HepG2 (cell line): ENCODE measurements at regions not wholly inside any gene's neighbourhood (a gene's known extent, or its start where the extent isn't known, plus 50 kb on each side); places are given as distances from the start of the nearest gene placed in this dataset.

Experiments
- AKAP8 ChIP-seq: sonication (generic); formaldehyde crosslinking; IDR thresholded peaks from 2 replicates; pipeline ENCODE4 v1.5.1; 2020; ENCODE audit warnings: mild to moderate bottlenecking, missing genetic modification reagents
- CERS6 ChIP-seq: sonication (generic); formaldehyde crosslinking; IDR thresholded peaks from 2 replicates; pipeline ENCODE4 v1.5.0; 2020; ENCODE audit warnings: missing genetic modification reagents
- DMTF1 ChIP-seq: sonication (generic); formaldehyde crosslinking; IDR thresholded peaks from 2 replicates; pipeline ENCODE4 v1.4.0; 2020; ENCODE audit warnings: mild to moderate bottlenecking, missing genetic modification reagents
- GLI4 ChIP-seq: sonication (generic); formaldehyde crosslinking; IDR thresholded peaks from 2 replicates; pipeline ENCODE4 v1.5.1; 2020; ENCODE audit warnings: missing genetic modification reagents, mild to moderate bottlenecking, moderate library complexity, borderline replicate concordance
- HES4 ChIP-seq: sonication (generic); formaldehyde crosslinking; IDR thresholded peaks from 2 replicates; pipeline ENCODE4 v1.9.0; 2021; ENCODE audit warnings: mild to moderate bottlenecking, missing genetic modification reagents, borderline replicate concordance
- HMGXB4 ChIP-seq, 2 experiments: sonication (generic) in 1 of 2; formaldehyde crosslinking in 1 of 2; IDR thresholded peaks; 2 replicates each; pipeline versions ENCODE4 v1.4.0 to v1.6.1; 2018 to 2020; ENCODE audit warnings: missing genetic modification reagents in 2 of 2, borderline replicate concordance in 1 of 2, low read depth in 1 of 2, mild to moderate bottlenecking in 1 of 2, missing biosample characterization in 1 of 2
- JUNB ChIP-seq: sonication (generic); formaldehyde crosslinking; IDR thresholded peaks from 2 replicates; pipeline ENCODE4 v1.8.0; 2022; ENCODE audit warnings: missing genetic modification reagents, mild to moderate bottlenecking, borderline replicate concordance
- MTF1 ChIP-seq: sonication (generic); formaldehyde crosslinking; IDR thresholded peaks from 2 replicates; pipeline ENCODE4 v1.5.0; 2020; ENCODE audit warnings: missing genetic modification reagents
- NFE2L2 ChIP-seq: fragments of 150-350 bp; IDR thresholded peaks from 2 replicates; pipeline ENCODE4 v1.6.1; 2014; ENCODE audit warnings: low read length
- NFYC ChIP-seq: IDR thresholded peaks from 2 replicates; pipeline ENCODE4 v1.6.1; 2016; ENCODE audit warnings: missing genetic modification reagents, missing compliant biosample characterization
- PCBP2 ChIP-seq: fragments of 200-400 bp; formaldehyde crosslinking; optimal IDR thresholded peaks from 2 replicates; pipeline ENCODE3; 2018; ENCODE audit warnings: low read length, low read depth; ENCODE audit not compliant: poor library complexity, severe bottlenecking
- POLR2G ChIP-seq: fragments of 200-400 bp; formaldehyde crosslinking; IDR thresholded peaks from 2 replicates; pipeline ENCODE4 v1.6.1; 2018; ENCODE audit warnings: mild to moderate bottlenecking, low read depth, low read length, moderate library complexity
- RORA ChIP-seq: sonication (generic); formaldehyde crosslinking; IDR thresholded peaks from 2 replicates; pipeline ENCODE4 v1.5.0; 2020; ENCODE audit warnings: mild to moderate bottlenecking, missing genetic modification reagents, moderate library complexity
- SALL2 ChIP-seq: sonication (generic); formaldehyde crosslinking; IDR thresholded peaks from 2 replicates; pipeline ENCODE4 v1.8.1; 2023; ENCODE audit warnings: mild to moderate bottlenecking, missing genetic modification reagents, inconsistent platforms
- SNAPC5 ChIP-seq: sonication (generic); formaldehyde crosslinking; IDR thresholded peaks from 2 replicates; pipeline ENCODE4 v1.8.1; 2023; ENCODE audit warnings: mild to moderate bottlenecking, missing genetic modification reagents, borderline replicate concordance
- TCF7L2 ChIP-seq: IDR thresholded peaks from 2 replicates; pipeline ENCODE4 v1.6.1; 2011; ENCODE audit warnings: mild to moderate bottlenecking, low read depth, low read length, moderate library complexity
- THAP11 ChIP-seq: IDR thresholded peaks from 2 replicates; pipeline ENCODE4 v1.6.1; 2016; ENCODE audit warnings: missing biosample characterization, missing genetic modification reagents
- ZMYM2 ChIP-seq: sonication (generic); formaldehyde crosslinking; IDR thresholded peaks from 2 replicates; pipeline ENCODE4 v1.8.0; 2022; ENCODE audit warnings: mild to moderate bottlenecking, missing genetic modification reagents
- ZNF160 ChIP-seq: sonication (generic); formaldehyde crosslinking; IDR thresholded peaks from 2 replicates; pipeline ENCODE4 v1.8.0; 2022; ENCODE audit warnings: mild to moderate bottlenecking, inconsistent platforms, missing genetic modification reagents
- ZNF20 ChIP-seq: sonication (generic); formaldehyde crosslinking; IDR thresholded peaks from 2 replicates; pipeline ENCODE4 v1.4.0; 2020; ENCODE audit warnings: mild to moderate bottlenecking, moderate library complexity, missing genetic modification reagents
- ZNF546 ChIP-seq: sonication (generic); formaldehyde crosslinking; conservative IDR thresholded peaks from 2 replicates; pipeline ENCODE4 v1.8.1; 2023; ENCODE audit warnings: mild to moderate bottlenecking, missing genetic modification reagents
- ZNF557 ChIP-seq: sonication (generic); formaldehyde crosslinking; IDR thresholded peaks from 2 replicates; pipeline ENCODE4 v1.4.0; 2020; ENCODE audit warnings: missing genetic modification reagents
- ZNF572 ChIP-seq: sonication (generic); formaldehyde crosslinking; IDR thresholded peaks from 2 replicates; pipeline ENCODE4 v1.5.1; 2020; ENCODE audit warnings: mild to moderate bottlenecking, missing genetic modification reagents
- ZNF720 ChIP-seq: sonication (generic); formaldehyde crosslinking; IDR thresholded peaks from 2 replicates; pipeline ENCODE4 v1.4.0; 2020; ENCODE audit warnings: missing genetic modification reagents

- TF ChIP-seq ZNF557 (no peak; the same call in 1 of the 2 replicates), TCF7L2 (no peak), ZNF20 (CRISPR knock-in tag) (no peak), PCBP2 (no peak), GLI4 (CRISPR knock-in tag) (no peak), RORA (CRISPR knock-in tag) (no peak), NFE2L2 (peak; percentile 7; the same call in 1 of the 2 replicates), SALL2 (CRISPR knock-in tag) (no peak), ZNF572 (CRISPR knock-in tag) (0 out of 2 replicates have a peak, but pooled peaks have one; percentile 49), JUNB (no peak), ZNF720 (no peak), AKAP8 (CRISPR knock-in tag) (no peak), SNAPC5 (CRISPR knock-in tag) (no peak; the same call in 1 of the 2 replicates), ZNF160 (no peak), NFYC (CRISPR knock-in tag) (0 out of 2 replicates have a peak, but pooled peaks have one; percentile 16), THAP11 (CRISPR knock-in tag) (peak; percentile 82), POLR2G (peak; percentile 83), HMGXB4 (CRISPR knock-in tag; IDR thresholded peaks at IDR 0.05; ENCODE audit: borderline replicate concordance in 1 of 2, low read depth in 1 of 2) (peak; percentile 70 to 77; a peak in 2 of 4 replicates), HES4 (CRISPR knock-in tag) (no peak), CERS6 (CRISPR knock-in tag) (no peak), MTF1 (CRISPR knock-in tag) (no peak), DMTF1 (CRISPR knock-in tag) (no peak), ZMYM2 (CRISPR knock-in tag) (peak; percentile 23; the same call in 1 of the 2 replicates), ZNF546 (CRISPR knock-in tag) (no peak)
Observed at GRCh38 chr14:73785834-73786635, 65.6 kb upstream of the PTGR2 start (continued).
